WTC11 (cell line): ENCODE measurements at regions not wholly inside any gene's neighbourhood (a gene's known extent, or its start where the extent isn't known, plus 50 kb on each side); places are given as distances from the start of the nearest gene placed in this dataset.

ENCODE experiments used
- ATAC-seq: fragments of 200-7000 bp; cut with Tn5 transposase; 2 replicates; pipeline ENCODE4 v1.10.0; 2021; ENCODE audit warnings: mild to moderate bottlenecking, moderate library complexity
- CTCF ChIA-PET: fragments of 300-600 bp; sonication (Branson Sonifier 250); formaldehyde crosslinking; loops from one replicate; lab custom pipeline; 2021; ENCODE audit warnings: antibody characterized with exemption; lab: Charles Lee
- POLR2A ChIA-PET: fragments of 350-600 bp; sonication (Branson Sonifier 250); formaldehyde crosslinking; loops from one replicate; lab custom pipeline; 2021; ENCODE audit warnings: antibody characterized with exemption; lab: Charles Lee
- DNase-seq: peaks from one replicate; pipeline ENCODE4 v3.0.0; 2021; ENCODE audit warnings: low spot score
- H3K27ac Mint-ChIP-seq: 2 replicates; pipeline ENCODE4 v1.8.0; 2021; ENCODE audit warnings: mixed read lengths
- H3K27me3 Mint-ChIP-seq: 2 replicates; pipeline ENCODE4 v1.8.0; 2021; ENCODE audit warnings: low read depth, mild to moderate bottlenecking, moderate library complexity, mixed read lengths
- H3K36me3 Mint-ChIP-seq: 2 replicates; pipeline ENCODE4 v1.8.0; 2021; ENCODE audit warnings: mixed read lengths
- H3K4me1 Mint-ChIP-seq: 2 replicates; pipeline ENCODE4 v1.8.0; 2022; ENCODE audit warnings: mixed read lengths
- H3K4me3 Mint-ChIP-seq: 2 replicates; pipeline ENCODE4 v1.8.0; 2021; ENCODE audit warnings: mild to moderate bottlenecking, moderate library complexity, mixed read lengths
- H3K9me3 Mint-ChIP-seq: 2 replicates; pipeline ENCODE4 v1.8.0; 2021; ENCODE audit warnings: mixed read lengths
- CBFB ChIP-seq: sonication (generic); formaldehyde crosslinking; IDR thresholded peaks from 2 replicates; pipeline ENCODE4 v1.8.1; 2022; ENCODE audit warnings: mild to moderate bottlenecking, low read depth, missing genetic modification reagents
- FOXK1 ChIP-seq: sonication (generic); formaldehyde crosslinking; IDR thresholded peaks from 2 replicates; pipeline ENCODE4 v1.8.0; 2022; ENCODE audit warnings: mild to moderate bottlenecking, moderate library complexity, missing genetic modification reagents
- RELA ChIP-seq: sonication (generic); formaldehyde crosslinking; IDR thresholded peaks from 2 replicates; pipeline ENCODE4 v1.8.1; 2022; ENCODE audit warnings: missing genetic modification reagents, mild to moderate bottlenecking, borderline replicate concordance
- SP1 ChIP-seq: sonication (generic); formaldehyde crosslinking; conservative IDR thresholded peaks from 2 replicates; pipeline ENCODE4 v1.8.1; 2022; ENCODE audit warnings: missing genetic modification reagents
- TEAD4 ChIP-seq: sonication (generic); formaldehyde crosslinking; IDR thresholded peaks from 2 replicates; pipeline ENCODE4 v1.8.0; 2022; ENCODE audit warnings: mild to moderate bottlenecking, missing genetic modification reagents
- ZNF416 ChIP-seq: fragments of 250-450 bp; sonication (Bioruptor Pico); IDR thresholded peaks from 2 replicates; pipeline ENCODE4 v1.9.0; 2021; ENCODE audit warnings: mild to moderate bottlenecking, inconsistent platforms
- ZSCAN18 ChIP-seq: fragments of 250-450 bp; sonication (Bioruptor Pico); IDR thresholded peaks from 2 replicates; pipeline ENCODE4 v2.1.2; 2022; ENCODE audit warnings: mild to moderate bottlenecking, moderate library complexity
- TF ChIP-seq, protein P1 (sequence below): sonication (generic); formaldehyde crosslinking; IDR thresholded peaks from 2 replicates; pipeline ENCODE4 v1.8.0; 2022; ENCODE audit warnings: mild to moderate bottlenecking, missing genetic modification reagents
- TF ChIP-seq, protein P2 (sequence below): sonication (generic); formaldehyde crosslinking; IDR thresholded peaks from 2 replicates; pipeline ENCODE4 v1.8.0; 2022; ENCODE audit warnings: mild to moderate bottlenecking, missing genetic modification reagents
- TF ChIP-seq, protein P3 (sequence below): fragments of 250-450 bp; sonication (Bioruptor Pico); IDR thresholded peaks from 2 replicates; pipeline ENCODE4 v1.9.0; 2021; ENCODE audit warnings: mild to moderate bottlenecking, borderline replicate concordance
- TF ChIP-seq, protein P4 (sequence below): sonication (generic); formaldehyde crosslinking; IDR thresholded peaks from 2 replicates; pipeline ENCODE4 v1.8.1; 2023; ENCODE audit warnings: mild to moderate bottlenecking, missing genetic modification reagents, borderline replicate concordance

- H3K4me1 Mint-ChIP-seq, result no peaks in the 10 kb centered on the region
- H3K4me3 Mint-ChIP-seq, result no peak overlapping the region
- DNase-seq (no peak), ATAC-seq (no peak)
- no peaks in the 10 kb centered on the region for H3K27me3 Mint-ChIP-seq
- ChIA-PET CTCF (interaction anchor here (0.6 kb wide), 1 partner anchor 405 kb away, joined by 3 read pairs; no protein-coding TSS in a partner anchor), POLR2A (no interaction called here)
- no peak overlapping the region for H3K27ac Mint-ChIP-seq
- H3K9me3 Mint-ChIP-seq, result peaks cover 30% of the 10 kb centered on the region
- H3K36me3 Mint-ChIP-seq, result peaks cover 3% of the 10 kb centered on the region; the same call in 1 of the 2 replicates
- TF ChIP-seq ZNF416 (CRISPR knock-in tag), result no peak
- TF ChIP-seq, protein P1, sequence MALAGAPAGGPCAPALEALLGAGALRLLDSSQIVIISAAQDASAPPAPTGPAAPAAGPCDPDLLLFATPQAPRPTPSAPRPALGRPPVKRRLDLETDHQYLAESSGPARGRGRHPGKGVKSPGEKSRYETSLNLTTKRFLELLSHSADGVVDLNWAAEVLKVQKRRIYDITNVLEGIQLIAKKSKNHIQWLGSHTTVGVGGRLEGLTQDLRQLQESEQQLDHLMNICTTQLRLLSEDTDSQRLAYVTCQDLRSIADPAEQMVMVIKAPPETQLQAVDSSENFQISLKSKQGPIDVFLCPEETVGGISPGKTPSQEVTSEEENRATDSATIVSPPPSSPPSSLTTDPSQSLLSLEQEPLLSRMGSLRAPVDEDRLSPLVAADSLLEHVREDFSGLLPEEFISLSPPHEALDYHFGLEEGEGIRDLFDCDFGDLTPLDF (CRISPR knock-in tag), result no peak
These were observed 57.5 kb upstream of the SNRPB2 start for GRCh38 chr20:16672299-16672698.

DNA sequence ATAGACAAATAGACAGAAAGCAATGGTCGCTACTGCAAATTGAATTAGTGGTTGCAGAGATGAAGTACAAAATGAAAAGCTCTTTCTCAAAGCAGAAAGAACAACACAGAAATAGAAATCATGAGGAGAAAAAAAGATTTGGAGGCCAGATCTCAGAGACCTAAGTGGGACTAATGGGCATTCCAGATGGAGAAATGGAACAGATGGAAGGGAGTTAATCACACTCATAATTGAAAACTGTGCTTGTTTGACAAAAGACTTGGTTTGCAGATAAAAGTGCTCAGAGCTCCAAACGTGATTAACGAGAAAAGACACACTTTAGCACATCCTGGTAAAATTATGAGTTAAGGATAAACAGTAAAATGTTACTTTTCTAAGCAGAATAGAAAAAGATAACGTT, 58.1 kb upstream of the SNRPB2 start:
- CTCF ChIA-PET, result interaction anchor here (0.7 kb wide), 1 partner anchor 151 kb away, joined by 3 read pairs; no protein-coding TSS in a partner anchor
- ATAC-seq (no peak), DNase-seq (no peak)
- Mint-ChIP-seq H3K4me3 (no peak overlapping the region), H3K36me3 (peaks cover 3% of the 10 kb centered on the region; the same call in 1 of the 2 replicates), H3K9me3 (peaks cover 28% of the 10 kb centered on the region), H3K27ac (no peak overlapping the region), H3K4me1 (no peaks in the 10 kb centered on the region), H3K27me3 (no peaks in the 10 kb centered on the region)
- POLR2A ChIA-PET, result no interaction called here
- TF ChIP-seq, protein P2, sequence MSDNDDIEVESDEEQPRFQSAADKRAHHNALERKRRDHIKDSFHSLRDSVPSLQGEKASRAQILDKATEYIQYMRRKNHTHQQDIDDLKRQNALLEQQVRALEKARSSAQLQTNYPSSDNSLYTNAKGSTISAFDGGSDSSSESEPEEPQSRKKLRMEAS (CRISPR knock-in tag), result no peak
- TF ChIP-seq FOXK1 (CRISPR knock-in tag) (no peak), ZSCAN18 (CRISPR knock-in tag) (no peak), TEAD4 (no peak), RELA (CRISPR knock-in tag) (no peak), SP1 (no peak), CBFB (CRISPR knock-in tag) (no peak)
- TF ChIP-seq, protein P3, sequence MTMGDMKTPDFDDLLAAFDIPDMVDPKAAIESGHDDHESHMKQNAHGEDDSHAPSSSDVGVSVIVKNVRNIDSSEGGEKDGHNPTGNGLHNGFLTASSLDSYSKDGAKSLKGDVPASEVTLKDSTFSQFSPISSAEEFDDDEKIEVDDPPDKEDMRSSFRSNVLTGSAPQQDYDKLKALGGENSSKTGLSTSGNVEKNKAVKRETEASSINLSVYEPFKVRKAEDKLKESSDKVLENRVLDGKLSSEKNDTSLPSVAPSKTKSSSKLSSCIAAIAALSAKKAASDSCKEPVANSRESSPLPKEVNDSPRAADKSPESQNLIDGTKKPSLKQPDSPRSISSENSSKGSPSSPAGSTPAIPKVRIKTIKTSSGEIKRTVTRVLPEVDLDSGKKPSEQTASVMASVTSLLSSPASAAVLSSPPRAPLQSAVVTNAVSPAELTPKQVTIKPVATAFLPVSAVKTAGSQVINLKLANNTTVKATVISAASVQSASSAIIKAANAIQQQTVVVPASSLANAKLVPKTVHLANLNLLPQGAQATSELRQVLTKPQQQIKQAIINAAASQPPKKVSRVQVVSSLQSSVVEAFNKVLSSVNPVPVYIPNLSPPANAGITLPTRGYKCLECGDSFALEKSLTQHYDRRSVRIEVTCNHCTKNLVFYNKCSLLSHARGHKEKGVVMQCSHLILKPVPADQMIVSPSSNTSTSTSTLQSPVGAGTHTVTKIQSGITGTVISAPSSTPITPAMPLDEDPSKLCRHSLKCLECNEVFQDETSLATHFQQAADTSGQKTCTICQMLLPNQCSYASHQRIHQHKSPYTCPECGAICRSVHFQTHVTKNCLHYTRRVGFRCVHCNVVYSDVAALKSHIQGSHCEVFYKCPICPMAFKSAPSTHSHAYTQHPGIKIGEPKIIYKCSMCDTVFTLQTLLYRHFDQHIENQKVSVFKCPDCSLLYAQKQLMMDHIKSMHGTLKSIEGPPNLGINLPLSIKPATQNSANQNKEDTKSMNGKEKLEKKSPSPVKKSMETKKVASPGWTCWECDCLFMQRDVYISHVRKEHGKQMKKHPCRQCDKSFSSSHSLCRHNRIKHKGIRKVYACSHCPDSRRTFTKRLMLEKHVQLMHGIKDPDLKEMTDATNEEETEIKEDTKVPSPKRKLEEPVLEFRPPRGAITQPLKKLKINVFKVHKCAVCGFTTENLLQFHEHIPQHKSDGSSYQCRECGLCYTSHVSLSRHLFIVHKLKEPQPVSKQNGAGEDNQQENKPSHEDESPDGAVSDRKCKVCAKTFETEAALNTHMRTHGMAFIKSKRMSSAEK (CRISPR knock-in tag), result no peak
- TF ChIP-seq, protein P4, sequence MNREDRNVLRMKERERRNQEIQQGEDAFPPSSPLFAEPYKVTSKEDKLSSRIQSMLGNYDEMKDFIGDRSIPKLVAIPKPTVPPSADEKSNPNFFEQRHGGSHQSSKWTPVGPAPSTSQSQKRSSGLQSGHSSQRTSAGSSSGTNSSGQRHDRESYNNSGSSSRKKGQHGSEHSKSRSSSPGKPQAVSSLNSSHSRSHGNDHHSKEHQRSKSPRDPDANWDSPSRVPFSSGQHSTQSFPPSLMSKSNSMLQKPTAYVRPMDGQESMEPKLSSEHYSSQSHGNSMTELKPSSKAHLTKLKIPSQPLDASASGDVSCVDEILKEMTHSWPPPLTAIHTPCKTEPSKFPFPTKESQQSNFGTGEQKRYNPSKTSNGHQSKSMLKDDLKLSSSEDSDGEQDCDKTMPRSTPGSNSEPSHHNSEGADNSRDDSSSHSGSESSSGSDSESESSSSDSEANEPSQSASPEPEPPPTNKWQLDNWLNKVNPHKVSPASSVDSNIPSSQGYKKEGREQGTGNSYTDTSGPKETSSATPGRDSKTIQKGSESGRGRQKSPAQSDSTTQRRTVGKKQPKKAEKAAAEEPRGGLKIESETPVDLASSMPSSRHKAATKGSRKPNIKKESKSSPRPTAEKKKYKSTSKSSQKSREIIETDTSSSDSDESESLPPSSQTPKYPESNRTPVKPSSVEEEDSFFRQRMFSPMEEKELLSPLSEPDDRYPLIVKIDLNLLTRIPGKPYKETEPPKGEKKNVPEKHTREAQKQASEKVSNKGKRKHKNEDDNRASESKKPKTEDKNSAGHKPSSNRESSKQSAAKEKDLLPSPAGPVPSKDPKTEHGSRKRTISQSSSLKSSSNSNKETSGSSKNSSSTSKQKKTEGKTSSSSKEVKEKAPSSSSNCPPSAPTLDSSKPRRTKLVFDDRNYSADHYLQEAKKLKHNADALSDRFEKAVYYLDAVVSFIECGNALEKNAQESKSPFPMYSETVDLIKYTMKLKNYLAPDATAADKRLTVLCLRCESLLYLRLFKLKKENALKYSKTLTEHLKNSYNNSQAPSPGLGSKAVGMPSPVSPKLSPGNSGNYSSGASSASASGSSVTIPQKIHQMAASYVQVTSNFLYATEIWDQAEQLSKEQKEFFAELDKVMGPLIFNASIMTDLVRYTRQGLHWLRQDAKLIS (CRISPR knock-in tag), result no peak
